H1 (cell line): ENCODE measurements at regions not wholly inside any gene's neighbourhood (a gene's known extent, or its start where the extent isn't known, plus 50 kb on each side); places are given as distances from the start of the nearest gene placed in this dataset.

Source experiments
- CTCF ChIA-PET: fragments of 300-600 bp; sonication (Branson Sonifier 250); formaldehyde crosslinking; loops from one replicate; lab custom pipeline; 2021; ENCODE audit not compliant: partially characterized antibody; lab: Charles Lee
- POLR2A ChIA-PET: fragments of 300-600 bp; sonication (Branson Sonifier 250); formaldehyde crosslinking; loops from one replicate; lab custom pipeline; 2021; ENCODE audit warnings: inconsistent platforms; ENCODE audit not compliant: partially characterized antibody; lab: Charles Lee
- DNase-seq, 2 experiments: peaks; one replicate each; pipeline versions ENCODE4 v3.0.0 to v3.0.0-alpha.2; 2010 to 2022; ENCODE audit warnings: low spot score in 2 of 2, low read depth in 1 of 2, mixed read lengths in 1 of 2
- FAIRE-seq: peaks from 2 replicates; lab custom pipeline; 2011; peaks lifted over from hg19 to GRCh38; lab: Jason Lieb, UNC
- H2AFZ ChIP-seq: 2 replicates; pipeline ENCODE4 v1.8.1; 2012; ENCODE audit warnings: low read length, inconsistent platforms
- H2AK5ac ChIP-seq: 2 replicates; pipeline ENCODE4 v1.6.1; 2013; ENCODE audit warnings: low read depth, low read length
- H2BK120ac ChIP-seq: replicated peaks from 2 replicates; pipeline ENCODE3; 2013; ENCODE audit warnings: low read depth, low read length, inconsistent platforms
- H2BK12ac ChIP-seq: 2 replicates; pipeline ENCODE4 v1.6.1; 2013; ENCODE audit warnings: low read depth, low read length
- H2BK15ac ChIP-seq: 2 replicates; pipeline ENCODE4 v1.6.1; 2013; ENCODE audit warnings: low read length
- H2BK20ac ChIP-seq: 2 replicates; pipeline ENCODE4 v1.6.1; 2013; ENCODE audit warnings: low read length
- H2BK5ac ChIP-seq: 2 replicates; pipeline ENCODE4 v1.6.1; 2013; ENCODE audit warnings: low read depth, low read length
- H3K14ac ChIP-seq: 2 replicates; pipeline ENCODE4 v1.6.1; 2013; ENCODE audit warnings: inconsistent platforms; ENCODE audit not compliant: insufficient read length
- H3K18ac ChIP-seq: 2 replicates; pipeline ENCODE4 v1.6.1; 2013; ENCODE audit warnings: low read length; ENCODE audit errors: extremely low read depth
- H3K23ac ChIP-seq: 2 replicates; pipeline ENCODE4 v1.6.1; 2013; ENCODE audit warnings: inconsistent platforms; ENCODE audit not compliant: insufficient read length
- H3K23me2 ChIP-seq: 2 replicates; pipeline ENCODE4 v1.6.1; 2013; ENCODE audit warnings: low read depth, low read length
- H3K27ac ChIP-seq: 2 replicates; pipeline ENCODE4 v1.6.1; 2011; ENCODE audit warnings: low read depth, low read length, inconsistent platforms
- H3K27me3 ChIP-seq, 4 experiments: replicated peaks in 1 of 4; 1 replicate in 1 of 4; 2 replicates in 3 of 4; pipeline versions ENCODE4 v1.6.1 to v1.8.1; 2011 to 2013; ENCODE audit warnings: low read length in 3 of 4, mild to moderate bottlenecking in 3 of 4, inconsistent platforms in 2 of 4, mixed read lengths in 2 of 4, moderate library complexity in 1 of 4; ENCODE audit not compliant: control insufficient read depth in 3 of 4, insufficient read depth in 3 of 4; ENCODE audit errors: extremely low read depth in 1 of 4
- H3K36me3 ChIP-seq, 4 experiments: 2 replicates each; pipeline versions ENCODE4 v1.6.1 to v1.8.1; 2011 to 2013; ENCODE audit warnings: mild to moderate bottlenecking in 4 of 4, low read length in 3 of 4, moderate library complexity in 2 of 4, control low read depth in 1 of 4, inconsistent platforms in 1 of 4; ENCODE audit not compliant: insufficient read depth in 4 of 4, control insufficient read depth in 2 of 4
- H3K4ac ChIP-seq: replicated peaks from 2 replicates; pipeline ENCODE3; 2013; ENCODE audit warnings: low read length, low read depth, mixed read lengths, inconsistent platforms; ENCODE audit not compliant: insufficient read length
- H3K4me1 ChIP-seq, 4 experiments: replicated peaks in 1 of 4; 1 replicate in 1 of 4; 2 replicates in 3 of 4; pipeline versions ENCODE4 v1.6.1 to v1.8.1; 2011 to 2013; ENCODE audit warnings: low read length in 3 of 4, inconsistent platforms in 2 of 4, mixed read lengths in 1 of 4; ENCODE audit not compliant: insufficient read depth in 4 of 4, control insufficient read depth in 3 of 4
- H3K4me2 ChIP-seq, 2 experiments: 2 replicates each; pipeline versions ENCODE4 v1.6.1 to v1.8.1; 2011 to 2013; ENCODE audit warnings: low read depth in 2 of 2, low read length in 2 of 2, control low read depth in 1 of 2, inconsistent platforms in 1 of 2, mild to moderate bottlenecking in 1 of 2; ENCODE audit not compliant: insufficient read depth in 1 of 2
- H3K4me3 ChIP-seq, 4 experiments: fragments of 200-600, 300-600 bp in 1 of 4; sonication (generic), shearing (Covaris generic), sonication (Bioruptor Twin) in 1 of 4; 2 replicates each; pipeline versions ENCODE4 v1.5.1 to v1.8.1; 2011 to 2016; ENCODE audit warnings: low read length in 4 of 4, low read depth in 3 of 4, control low read depth in 2 of 4, inconsistent platforms in 2 of 4, mild to moderate bottlenecking in 2 of 4, mixed read lengths in 1 of 4, moderate library complexity in 1 of 4; ENCODE audit not compliant: insufficient read depth in 2 of 4; ENCODE audit errors: extremely low read depth in 1 of 4
- H3K56ac ChIP-seq: replicated peaks from 2 replicates; pipeline ENCODE3; 2013; ENCODE audit warnings: low read depth, mild to moderate bottlenecking, mixed read lengths, low read length, inconsistent platforms; ENCODE audit not compliant: insufficient read length
- H3K79me1 ChIP-seq: 2 replicates; pipeline ENCODE4 v1.6.1; 2013; ENCODE audit warnings: low read depth, low read length, control low read depth
- H3K79me2 ChIP-seq, 2 experiments: 2 replicates each; pipeline versions ENCODE4 v1.6.1 to v1.8.1; 2012 to 2013; ENCODE audit warnings: low read length in 2 of 2, mild to moderate bottlenecking in 2 of 2, inconsistent platforms in 1 of 2; ENCODE audit not compliant: insufficient read depth in 2 of 2, control insufficient read depth in 1 of 2
- H3K9ac ChIP-seq, 4 experiments: replicated peaks in 1 of 4; 1 replicate in 1 of 4; 2 replicates in 3 of 4; pipeline versions ENCODE4 v1.6.1 to v1.8.1; 2011 to 2013; ENCODE audit warnings: low read depth in 3 of 4, low read length in 3 of 4, control low read depth in 2 of 4, mild to moderate bottlenecking in 2 of 4, moderate library complexity in 2 of 4, inconsistent platforms in 1 of 4; ENCODE audit errors: extremely low read depth in 1 of 4
- H3K9me3 ChIP-seq, 2 experiments: 2 replicates each; pipeline versions ENCODE4 v1.6.1 to v1.8.1; 2012 to 2013; ENCODE audit warnings: mild to moderate bottlenecking in 2 of 2, moderate library complexity in 2 of 2, control low read depth in 1 of 2, inconsistent platforms in 1 of 2, low read depth in 1 of 2, low read length in 1 of 2, mixed read lengths in 1 of 2; ENCODE audit not compliant: insufficient read depth in 2 of 2
- H4K20me1 ChIP-seq, 2 experiments: replicated peaks in 1 of 2; 2 replicates each; pipeline versions ENCODE3 to v1.8.1; 2011 to 2013; ENCODE audit warnings: inconsistent platforms in 2 of 2, low read length in 2 of 2, mild to moderate bottlenecking in 1 of 2; ENCODE audit not compliant: insufficient read depth in 2 of 2, control insufficient read depth in 1 of 2
- H4K5ac ChIP-seq: 2 replicates; pipeline ENCODE4 v1.6.1; 2013; ENCODE audit warnings: low read length, low read depth, mixed read lengths, inconsistent platforms; ENCODE audit not compliant: insufficient read length
- H4K8ac ChIP-seq: 2 replicates; pipeline ENCODE4 v1.8.0; 2013; ENCODE audit warnings: mild to moderate bottlenecking, moderate library complexity, low read length, inconsistent platforms; ENCODE audit not compliant: insufficient read depth; ENCODE audit errors: extremely low read depth
- H4K91ac ChIP-seq: replicated peaks from 2 replicates; pipeline ENCODE3; 2013; ENCODE audit warnings: low read length, mixed read lengths, inconsistent platforms; ENCODE audit not compliant: insufficient read length
- ATF3 ChIP-seq: IDR thresholded peaks from 2 replicates; pipeline ENCODE4 v1.6.1; 2011; ENCODE audit warnings: low read depth, mild to moderate bottlenecking, low read length; ENCODE audit not compliant: insufficient read depth
- CEBPB ChIP-seq: IDR thresholded peaks from 2 replicates; pipeline ENCODE4 v1.6.1; 2012; ENCODE audit warnings: low read depth, low read length
- CHD2 ChIP-seq: IDR thresholded peaks from 2 replicates; pipeline ENCODE4 v1.6.1; 2012; ENCODE audit warnings: low read length, improper control_type of control experiment
- EGR1 ChIP-seq: IDR thresholded peaks from 2 replicates; pipeline ENCODE4 v1.6.1; 2011; ENCODE audit warnings: low read depth, low read length, borderline replicate concordance
- JUN ChIP-seq: IDR thresholded peaks from 2 replicates; pipeline ENCODE4 v1.6.1; 2011; ENCODE audit warnings: low read depth, mild to moderate bottlenecking, improper control_type of control experiment, low read length
- JUND ChIP-seq: IDR thresholded peaks from 2 replicates; pipeline ENCODE4 v1.6.1; 2011; ENCODE audit warnings: mild to moderate bottlenecking, improper control_type of control experiment, low read length
- KDM1A ChIP-seq: fragments of 200-600, 300-600 bp; sonication (generic); IDR thresholded peaks from 2 replicates; pipeline ENCODE4 v1.7.1; 2016; ENCODE audit warnings: mild to moderate bottlenecking, low read length, borderline replicate concordance
- MAX ChIP-seq: IDR thresholded peaks from 2 replicates; pipeline ENCODE4 v1.6.1; 2012; ENCODE audit warnings: inconsistent platforms
- POLR2AphosphoS5 ChIP-seq: IDR thresholded peaks from 2 replicates; pipeline ENCODE4 v1.6.1; 2011; ENCODE audit warnings: low read depth, low read length
- SP4 ChIP-seq: IDR thresholded peaks from 2 replicates; pipeline ENCODE4 v1.6.1; 2012; ENCODE audit warnings: low read length, inconsistent platforms
- TAF1 ChIP-seq: IDR thresholded peaks from 2 replicates; pipeline ENCODE4 v1.6.1; 2011; ENCODE audit warnings: mild to moderate bottlenecking, low read depth, low read length
- TEAD4 ChIP-seq: IDR thresholded peaks from 2 replicates; pipeline ENCODE4 v1.6.1; 2012; ENCODE audit warnings: low read depth, low read length, inconsistent platforms, mixed read lengths
- WGBS, 2 experiments: shearing (Covaris generic) in 1 of 2; methylation state at CpG; one replicate each; pipeline versions ENCODE4 v1.1.6 to v1.1.7; 2013 to 2015; ENCODE audit warnings: low lambda C conversion rate in 2 of 2, mixed read lengths in 2 of 2, inconsistent platforms in 1 of 2, low coverage in 1 of 2, missing lambda C conversion rate in 1 of 2; ENCODE audit not compliant: insufficient replicate concordance in 2 of 2, insufficient coverage in 1 of 2, insufficient read length in 1 of 2; ENCODE audit errors: extremely low coverage in 1 of 2, missing lambda C conversion rate in 1 of 2; 5-methylcytosine and 5-hydroxymethylcytosine counted together

- H3K4me2 ChIP-seq: no peak overlapping the region
- H3K23me2 ChIP-seq: no peaks in the 10 kb centered on the region
- H2AK5ac ChIP-seq: no peak overlapping the region
- no peak for FAIRE-seq
- no peaks in the 10 kb centered on the region for H3K79me2 ChIP-seq
- H2BK20ac ChIP-seq: no peak overlapping the region
- no peak overlapping the region for H3K56ac ChIP-seq
- no peaks in the 10 kb centered on the region for H3K79me1 ChIP-seq
- no peak overlapping the region for H3K18ac ChIP-seq
- no peak overlapping the region for H3K9ac ChIP-seq
- TF ChIP-seq MAX: no peak
- no peak for TF ChIP-seq KDM1A
- TF ChIP-seq POLR2AphosphoS5: no peak
- TF ChIP-seq CHD2: no peak
- TF ChIP-seq TEAD4: no peak
- TF ChIP-seq CEBPB: no peak
- TF ChIP-seq TAF1: no peak
- TF ChIP-seq JUN: no peak
- TF ChIP-seq EGR1: no peak
- no peak for TF ChIP-seq SP4
- TF ChIP-seq ATF3: no peak
- TF ChIP-seq JUND: no peak
- H3K27me3 ChIP-seq: no peaks in the 10 kb centered on the region
- no peak overlapping the region for H2AFZ ChIP-seq
- no peak overlapping the region for H4K91ac ChIP-seq
- no peak overlapping the region for H3K23ac ChIP-seq
- no peak overlapping the region for H2BK15ac ChIP-seq
- H3K36me3 ChIP-seq: no peaks in the 10 kb centered on the region
- CTCF ChIA-PET: interaction anchor here (1.4 to 1.6 kb wide), 2 partner anchors 77 to 204 kb away, joined by 3 to 4 read pairs; no protein-coding TSS in a partner anchor
- H3K4ac ChIP-seq: no peak overlapping the region
- no peak overlapping the region for H4K8ac ChIP-seq
- no peak overlapping the region for H3K14ac ChIP-seq
- H3K4me3 ChIP-seq: no peak overlapping the region
- 94% methylated on average over 5 of the region's 5 CpGs; no CpG with 5 or more reads in 1 of the 2 experiments for WGBS, 2 experiments
- H3K9me3 ChIP-seq: no peaks in the 10 kb centered on the region
- no peak overlapping the region for H2BK5ac ChIP-seq
- H4K5ac ChIP-seq: no peak overlapping the region
- H2BK120ac ChIP-seq: no peak overlapping the region
- POLR2A ChIA-PET: no interaction called here
- no peak for DNase-seq
- no peaks in the 10 kb centered on the region for H4K20me1 ChIP-seq
- no peak overlapping the region for H2BK12ac ChIP-seq
- H3K4me1 ChIP-seq: peaks cover 0 to 11% (median 0%) of the 10 kb centered on the region in 4 experiments; a peak in 4 of 7 replicates
- no peak overlapping the region for H3K27ac ChIP-seq
Measured at GRCh38 chr22:34946339-34946985, 119.5 kb upstream of the ISX start.
